SK-N-SH (cell line): ENCODE measurements at regions not wholly inside any gene's neighbourhood (a gene's known extent, or its start where the extent isn't known, plus 50 kb on each side); places are given as distances from the start of the nearest gene placed in this dataset.

Experiments used
- CTCF ChIA-PET: fragments of 300-600, 350-600 bp; formaldehyde crosslinking; extraction: SDS; loops from one replicate; lab custom pipeline; 2021; lab: Yijun Ruan, JAX
- POLR2A ChIA-PET: fragments of 350-600 bp; sonication (Branson Sonifier 250); formaldehyde crosslinking; extraction: SDS; loops from one replicate; lab custom pipeline; 2020; ENCODE audit warnings: antibody characterized with exemption, inconsistent platforms; lab: Yijun Ruan, JAX
- DNase-seq: peaks from one replicate; pipeline ENCODE4 v3.0.0; 2012
- H2AFZ ChIP-seq: fragments of 200-600 bp; sonication (generic); 2 replicates; pipeline ENCODE4 v1.8.1; 2016; ENCODE audit warnings: antibody characterized with exemption, mild to moderate bottlenecking, low read depth
- H3F3A ChIP-seq: fragments of 200-600 bp; sonication (generic); replicated peaks from 2 replicates; pipeline ENCODE3; 2016; ENCODE audit warnings: antibody characterized with exemption, mild to moderate bottlenecking; ENCODE audit not compliant: insufficient read depth
- H3K27ac ChIP-seq, 2 experiments: fragments of 200-500 bp in 1 of 2; fragments of 200-600 bp in 1 of 2; sonication (Bioruptor generic) in 1 of 2; sonication (generic), shearing (Covaris generic) in 1 of 2; 2 replicates each; pipeline versions ENCODE4 v1.5.1 to v1.6.1; 2014 to 2016; ENCODE audit warnings: low read depth in 2 of 2, inconsistent platforms in 1 of 2, low read length in 1 of 2, mild to moderate bottlenecking in 1 of 2, mixed read lengths in 1 of 2
- H3K27me3 ChIP-seq: fragments of 200-600 bp; sonication (generic), shearing (Covaris generic); 2 replicates; pipeline ENCODE4 v1.6.1; 2016; ENCODE audit warnings: mixed run types; ENCODE audit not compliant: insufficient read depth
- H3K36me3 ChIP-seq, 2 experiments: fragments of 200-500 bp in 1 of 2; fragments of 200-600 bp in 1 of 2; sonication (Bioruptor generic) in 1 of 2; sonication (generic) in 1 of 2; replicated peaks in 1 of 2; 2 replicates each; pipeline versions ENCODE3 to v1.5.1; 2014 to 2016; ENCODE audit warnings: low read length in 1 of 2, mild to moderate bottlenecking in 1 of 2; ENCODE audit not compliant: insufficient read depth in 2 of 2, control insufficient read depth in 1 of 2
- H3K4me1 ChIP-seq, 2 experiments: fragments of 200-500 bp in 1 of 2; fragments of 200-600 bp in 1 of 2; sonication (Bioruptor generic) in 1 of 2; sonication (generic), shearing (Covaris generic) in 1 of 2; 2 replicates each; pipeline versions ENCODE4 v1.5.1 to v1.6.1; 2014 to 2016; ENCODE audit warnings: low read depth in 1 of 2, low read length in 1 of 2, mixed run types in 1 of 2; ENCODE audit not compliant: insufficient read depth in 2 of 2, control insufficient read depth in 1 of 2
- H3K4me2 ChIP-seq: fragments of 200-600 bp; sonication (generic), shearing (Covaris generic); 2 replicates; pipeline ENCODE4 v1.6.1; 2017; ENCODE audit warnings: mixed run types
- H3K4me3 ChIP-seq, 2 experiments: fragments of 200-500 bp in 1 of 2; fragments of 200-600 bp in 1 of 2; sonication (Bioruptor generic) in 1 of 2; sonication (generic), shearing (Covaris generic) in 1 of 2; 2 replicates each; pipeline versions ENCODE4 v1.5.1 to v1.8.1; 2014 to 2016; ENCODE audit warnings: low read depth in 2 of 2, inconsistent platforms in 1 of 2, low read length in 1 of 2, mild to moderate bottlenecking in 1 of 2, mixed read lengths in 1 of 2, moderate library complexity in 1 of 2
- H3K79me2 ChIP-seq: fragments of 200-600 bp; sonication (generic); 2 replicates; pipeline ENCODE4 v1.8.1; 2017; ENCODE audit warnings: mild to moderate bottlenecking; ENCODE audit not compliant: insufficient read depth
- H3K9ac ChIP-seq: fragments of 200-600 bp; sonication (generic); 2 replicates; pipeline ENCODE4 v1.6.1; 2017; ENCODE audit warnings: mixed run types
- H3K9me2 ChIP-seq: fragments of 200-600 bp; sonication (generic); 2 replicates; pipeline ENCODE4 v1.6.1; 2017; ENCODE audit warnings: mixed run types
- H3K9me3 ChIP-seq: fragments of 200-600 bp; sonication (generic); 2 replicates; pipeline ENCODE4 v1.6.1; 2017; ENCODE audit warnings: mixed run types, mild to moderate bottlenecking, moderate library complexity
- H4K20me1 ChIP-seq: fragments of 200-600 bp; sonication (generic); 2 replicates; pipeline ENCODE4 v1.6.1; 2017; ENCODE audit warnings: mild to moderate bottlenecking, mixed run types; ENCODE audit not compliant: insufficient read depth
- CHD2 ChIP-seq: fragments of 150-350 bp; IDR thresholded peaks from 2 replicates; pipeline ENCODE4 v1.6.1; 2018; ENCODE audit warnings: low read length; ENCODE audit not compliant: partially characterized antibody
- ELF1 ChIP-seq: IDR thresholded peaks from 2 replicates; pipeline ENCODE4 v1.4.0; 2012
- EZH2phosphoT487 ChIP-seq: fragments of 200-600 bp; sonication (generic); IDR thresholded peaks from 2 replicates; pipeline ENCODE4 v1.6.1; 2017; ENCODE audit warnings: low read depth, mixed run types, mild to moderate bottlenecking, antibody characterized with exemption, moderate library complexity, borderline replicate concordance
- FOXJ3 ChIP-seq: sonication (generic); formaldehyde crosslinking; IDR thresholded peaks from 2 replicates; pipeline ENCODE4 v1.5.1; 2020; ENCODE audit warnings: mild to moderate bottlenecking, missing genetic modification reagents
- FOXM1 ChIP-seq: IDR thresholded peaks from 2 replicates; pipeline ENCODE4 v1.4.0; 2012; ENCODE audit warnings: low read depth, mild to moderate bottlenecking
- JUND ChIP-seq: IDR thresholded peaks from 2 replicates; pipeline ENCODE4 v1.4.0; 2012
- MEF2A ChIP-seq: IDR thresholded peaks from 2 replicates; pipeline ENCODE4 v1.4.0; 2012; ENCODE audit warnings: low read depth, borderline replicate concordance
- POLR2AphosphoS5 ChIP-seq: IDR thresholded peaks from 2 replicates; pipeline ENCODE4 v1.6.1; 2012; ENCODE audit warnings: low read depth, low read length
- RCOR1 ChIP-seq: fragments of 150-350 bp; IDR thresholded peaks from 2 replicates; pipeline ENCODE4 v1.6.1; 2017; ENCODE audit warnings: antibody characterized with exemption, low read length
- RFX5 ChIP-seq: IDR thresholded peaks from 2 replicates; pipeline ENCODE4 v1.6.1; 2012; ENCODE audit warnings: mild to moderate bottlenecking, improper control_type of control experiment, low read length
- SIN3A ChIP-seq: IDR thresholded peaks from 2 replicates; pipeline ENCODE4 v1.6.1; 2012; ENCODE audit warnings: low read depth, mild to moderate bottlenecking, low read length, moderate library complexity, borderline replicate concordance
- TAF1 ChIP-seq: IDR thresholded peaks from 2 replicates; pipeline ENCODE4 v1.6.1; 2012; ENCODE audit warnings: low read depth, mild to moderate bottlenecking, low read length, moderate library complexity, borderline replicate concordance
- TCF12 ChIP-seq: IDR thresholded peaks from 2 replicates; pipeline ENCODE4 v1.4.0; 2012
- TEAD4 ChIP-seq: IDR thresholded peaks from 2 replicates; pipeline ENCODE4 v1.4.0; 2012; ENCODE audit warnings: mild to moderate bottlenecking, borderline replicate concordance; ENCODE audit not compliant: insufficient read depth
- WGBS: methylation state at CpG from one replicate; pipeline ENCODE4 v1.1.6; 2017; ENCODE audit warnings: low lambda C conversion rate; 5-methylcytosine and 5-hydroxymethylcytosine counted together
- TF ChIP-seq, protein P1 (sequence below): fragments of 150-350 bp; IDR thresholded peaks from 2 replicates; pipeline ENCODE4 v1.6.1; 2016; ENCODE audit warnings: mild to moderate bottlenecking, low read depth, low read length
- TF ChIP-seq, protein P2 (sequence below): IDR thresholded peaks from 2 replicates; pipeline ENCODE4 v1.6.1; 2012; ENCODE audit warnings: mild to moderate bottlenecking, low read depth, low read length, moderate library complexity
- TF ChIP-seq, protein P3 (sequence below): IDR thresholded peaks from 2 replicates; pipeline ENCODE4 v1.4.0; 2012; ENCODE audit warnings: low read depth, borderline replicate concordance

DNA sequence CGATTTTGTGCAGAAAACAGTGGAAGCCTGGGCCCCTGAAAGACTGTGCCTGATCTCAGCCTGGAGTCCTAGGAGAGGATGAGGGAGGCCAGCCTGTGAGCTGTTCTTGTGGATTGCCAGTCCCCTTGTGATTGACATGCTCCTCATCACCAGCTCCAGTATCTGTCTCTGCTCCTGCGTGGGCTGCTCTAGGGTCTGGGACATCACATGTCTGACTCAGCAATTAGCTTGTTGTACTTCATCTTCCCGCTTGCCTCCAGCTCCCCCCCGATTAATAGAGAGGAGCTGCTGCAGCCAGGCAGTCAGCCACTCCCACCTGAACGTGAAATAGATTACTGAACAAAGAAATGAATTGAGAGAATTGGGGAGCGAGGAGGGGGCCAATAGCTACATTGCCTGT lies 99.6 kb upstream of the TBX20 start:
- Histone ChIP-seq H3K9ac (no peak overlapping the region), H3K27me3 (no peaks in the 10 kb centered on the region), H3K79me2 (no peaks in the 10 kb centered on the region), H3K9me2 (no peaks in the 10 kb centered on the region), H3K36me3 (no peaks in the 10 kb centered on the region), H4K20me1 (no peaks in the 10 kb centered on the region), H3K27ac (no peak overlapping the region), H3F3A (no peaks in the 10 kb centered on the region), H2AFZ (no peak overlapping the region), H3K9me3 (no peaks in the 10 kb centered on the region), H3K4me1 (peaks cover 0 to 24% of the 10 kb centered on the region in 2 experiments; a peak in 2 of 4 replicates), H3K4me2 (no peak overlapping the region), H3K4me3 (no peak overlapping the region)
- TF ChIP-seq FOXM1, result no peak
- TF ChIP-seq JUND, result no peak
- TF ChIP-seq TCF12, result no peak
- TF ChIP-seq ELF1, result no peak
- TF ChIP-seq, protein P1, sequence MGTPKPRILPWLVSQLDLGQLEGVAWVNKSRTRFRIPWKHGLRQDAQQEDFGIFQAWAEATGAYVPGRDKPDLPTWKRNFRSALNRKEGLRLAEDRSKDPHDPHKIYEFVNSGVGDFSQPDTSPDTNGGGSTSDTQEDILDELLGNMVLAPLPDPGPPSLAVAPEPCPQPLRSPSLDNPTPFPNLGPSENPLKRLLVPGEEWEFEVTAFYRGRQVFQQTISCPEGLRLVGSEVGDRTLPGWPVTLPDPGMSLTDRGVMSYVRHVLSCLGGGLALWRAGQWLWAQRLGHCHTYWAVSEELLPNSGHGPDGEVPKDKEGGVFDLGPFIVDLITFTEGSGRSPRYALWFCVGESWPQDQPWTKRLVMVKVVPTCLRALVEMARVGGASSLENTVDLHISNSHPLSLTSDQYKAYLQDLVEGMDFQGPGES, result no peak
- TF ChIP-seq TAF1, result no peak
- no peak for TF ChIP-seq RCOR1
- no peak for TF ChIP-seq RFX5
- no peak for TF ChIP-seq FOXJ3 (CRISPR knock-in tag)
- TF ChIP-seq CHD2, result no peak
- TF ChIP-seq, protein P2, sequence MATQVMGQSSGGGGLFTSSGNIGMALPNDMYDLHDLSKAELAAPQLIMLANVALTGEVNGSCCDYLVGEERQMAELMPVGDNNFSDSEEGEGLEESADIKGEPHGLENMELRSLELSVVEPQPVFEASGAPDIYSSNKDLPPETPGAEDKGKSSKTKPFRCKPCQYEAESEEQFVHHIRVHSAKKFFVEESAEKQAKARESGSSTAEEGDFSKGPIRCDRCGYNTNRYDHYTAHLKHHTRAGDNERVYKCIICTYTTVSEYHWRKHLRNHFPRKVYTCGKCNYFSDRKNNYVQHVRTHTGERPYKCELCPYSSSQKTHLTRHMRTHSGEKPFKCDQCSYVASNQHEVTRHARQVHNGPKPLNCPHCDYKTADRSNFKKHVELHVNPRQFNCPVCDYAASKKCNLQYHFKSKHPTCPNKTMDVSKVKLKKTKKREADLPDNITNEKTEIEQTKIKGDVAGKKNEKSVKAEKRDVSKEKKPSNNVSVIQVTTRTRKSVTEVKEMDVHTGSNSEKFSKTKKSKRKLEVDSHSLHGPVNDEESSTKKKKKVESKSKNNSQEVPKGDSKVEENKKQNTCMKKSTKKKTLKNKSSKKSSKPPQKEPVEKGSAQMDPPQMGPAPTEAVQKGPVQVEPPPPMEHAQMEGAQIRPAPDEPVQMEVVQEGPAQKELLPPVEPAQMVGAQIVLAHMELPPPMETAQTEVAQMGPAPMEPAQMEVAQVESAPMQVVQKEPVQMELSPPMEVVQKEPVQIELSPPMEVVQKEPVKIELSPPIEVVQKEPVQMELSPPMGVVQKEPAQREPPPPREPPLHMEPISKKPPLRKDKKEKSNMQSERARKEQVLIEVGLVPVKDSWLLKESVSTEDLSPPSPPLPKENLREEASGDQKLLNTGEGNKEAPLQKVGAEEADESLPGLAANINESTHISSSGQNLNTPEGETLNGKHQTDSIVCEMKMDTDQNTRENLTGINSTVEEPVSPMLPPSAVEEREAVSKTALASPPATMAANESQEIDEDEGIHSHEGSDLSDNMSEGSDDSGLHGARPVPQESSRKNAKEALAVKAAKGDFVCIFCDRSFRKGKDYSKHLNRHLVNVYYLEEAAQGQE, result no peak
- TF ChIP-seq POLR2AphosphoS5, result no peak
- no peak for TF ChIP-seq TEAD4
- TF ChIP-seq, protein P3, sequence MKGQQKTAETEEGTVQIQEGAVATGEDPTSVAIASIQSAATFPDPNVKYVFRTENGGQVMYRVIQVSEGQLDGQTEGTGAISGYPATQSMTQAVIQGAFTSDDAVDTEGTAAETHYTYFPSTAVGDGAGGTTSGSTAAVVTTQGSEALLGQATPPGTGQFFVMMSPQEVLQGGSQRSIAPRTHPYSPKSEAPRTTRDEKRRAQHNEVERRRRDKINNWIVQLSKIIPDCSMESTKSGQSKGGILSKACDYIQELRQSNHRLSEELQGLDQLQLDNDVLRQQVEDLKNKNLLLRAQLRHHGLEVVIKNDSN, result no peak
- no peak for TF ChIP-seq SIN3A
- no peak for TF ChIP-seq MEF2A
- no peak for TF ChIP-seq EZH2phosphoT487
- ChIA-PET POLR2A (interaction anchor here (0.6 kb wide), 1 partner anchor 72 kb away, joined by 3 read pairs; no protein-coding TSS in a partner anchor), CTCF (interaction anchor here (2.2 to 3.4 kb wide), 3 partner anchors 9 to 167 kb away, joined by 8 to 13 read pairs (median 11); no protein-coding TSS in a partner anchor)
- no peak for DNase-seq
- WGBS, result 28% methylated on average over 6 of the region's 6 CpGs
